ENCODE measurements at regions not wholly inside any gene's neighbourhood (a gene's known extent, or its start where the extent isn't known, plus 50 kb on each side); places are given as distances from the start of the nearest gene placed in this dataset.
A peak's percentile ranks its signal among the peaks of the same experiment; 100 is the strongest.
"Not testable (repeated sequence)": the region's sequence is repeated elsewhere in the genome, so short reads cannot be mapped to it uniquely, and the experiment has no call there.

GRCh38 chr12:28693565-28694219 lies 455.4 kb upstream of the FAR2 start:
- DNase-seq = no peak

DNA sequence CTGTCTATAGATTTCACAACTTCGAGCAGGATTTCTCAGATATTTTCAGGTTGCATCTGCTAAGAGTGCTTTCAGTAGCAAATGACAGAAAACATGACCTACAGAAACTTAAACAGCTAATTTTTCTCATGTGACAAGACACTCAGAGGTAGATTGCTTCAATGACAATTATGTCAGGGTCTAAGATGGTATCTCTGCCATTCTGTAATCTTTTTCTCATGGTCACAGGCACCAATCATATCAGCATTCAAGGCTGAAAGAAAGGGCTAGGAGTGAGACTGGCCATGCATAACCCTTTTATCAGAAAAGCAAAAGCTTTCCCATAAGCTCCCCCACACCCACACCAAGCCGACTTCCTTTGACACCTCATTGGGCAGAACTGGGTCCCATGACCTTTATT lies 450.5 kb upstream of the FAR2 start:
- no peak for DNase-seq

DNA sequence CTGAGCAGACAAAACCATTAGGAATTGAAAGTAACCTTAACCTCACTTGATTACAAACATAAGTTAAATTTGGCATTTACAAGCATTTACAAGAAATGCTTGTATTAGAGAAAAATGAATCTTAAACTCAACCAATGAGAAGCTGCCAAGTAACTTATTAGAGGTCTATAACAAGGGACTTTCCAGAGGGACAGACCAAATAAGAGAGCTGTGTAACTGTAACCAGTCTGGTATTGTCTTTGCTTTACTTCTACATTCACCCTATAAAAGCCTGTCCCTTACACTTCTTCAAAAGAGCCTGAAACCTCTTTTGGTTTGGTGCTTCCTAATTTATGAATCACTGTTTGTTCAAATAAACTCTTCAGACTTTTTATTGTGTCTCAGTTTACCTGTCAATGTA lies 450.0 kb upstream of the FAR2 start:
- DNase-seq = no peak

DNA sequence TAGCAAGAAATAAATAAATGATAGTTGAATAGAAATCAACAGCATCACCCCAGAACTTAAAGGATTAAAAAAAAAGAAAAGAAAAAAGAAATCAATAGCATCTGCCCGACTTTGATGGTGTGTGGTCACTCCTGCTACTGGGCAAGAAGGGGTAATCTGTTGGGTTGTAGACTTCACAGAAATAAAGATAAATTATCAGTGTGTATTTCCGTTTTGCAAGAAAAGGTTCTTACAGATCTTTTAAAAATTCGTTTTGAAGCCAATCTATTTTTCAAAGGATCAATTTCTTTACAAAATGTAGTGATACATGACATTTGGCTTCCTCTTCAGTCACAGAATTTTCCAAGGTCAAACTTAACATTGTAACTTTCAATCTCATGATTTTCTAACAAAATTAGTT lies 448.9 kb upstream of the FAR2 start:
- no peak for DNase-seq

DNA sequence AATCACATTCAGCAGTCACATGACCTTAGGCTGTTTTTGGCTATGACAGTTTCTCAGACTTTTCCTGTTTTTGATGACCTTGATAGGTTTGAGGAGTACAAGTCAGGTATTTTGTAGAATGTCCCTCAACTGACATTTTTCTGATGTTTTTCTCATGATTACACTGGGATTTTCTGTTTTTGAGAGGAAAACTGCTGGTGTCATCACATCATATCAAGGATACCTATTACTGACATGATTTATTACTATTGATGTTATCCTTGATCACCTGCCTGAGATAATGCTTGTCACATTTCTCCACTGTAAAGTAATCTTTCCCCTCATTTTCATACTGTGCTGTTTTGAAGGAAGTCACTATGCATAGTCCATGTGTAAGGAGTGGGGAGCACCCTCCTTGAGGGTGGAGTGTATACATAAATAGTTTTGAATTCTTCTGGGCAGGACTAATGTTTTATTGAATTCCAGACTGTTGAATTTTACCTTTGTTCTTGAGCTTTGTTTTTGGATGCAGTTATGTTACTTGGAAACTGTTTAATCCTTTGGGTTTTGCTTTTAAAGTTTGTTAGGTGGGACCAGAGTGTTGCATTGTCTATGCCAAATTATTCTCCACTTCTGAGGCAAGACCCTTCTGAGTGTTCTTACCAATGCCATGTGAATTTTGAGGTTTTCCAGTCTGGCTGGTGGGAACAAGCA lies 444.5 kb upstream of the FAR2 start:
- peak; percentile 67 for DNase-seq

DNA sequence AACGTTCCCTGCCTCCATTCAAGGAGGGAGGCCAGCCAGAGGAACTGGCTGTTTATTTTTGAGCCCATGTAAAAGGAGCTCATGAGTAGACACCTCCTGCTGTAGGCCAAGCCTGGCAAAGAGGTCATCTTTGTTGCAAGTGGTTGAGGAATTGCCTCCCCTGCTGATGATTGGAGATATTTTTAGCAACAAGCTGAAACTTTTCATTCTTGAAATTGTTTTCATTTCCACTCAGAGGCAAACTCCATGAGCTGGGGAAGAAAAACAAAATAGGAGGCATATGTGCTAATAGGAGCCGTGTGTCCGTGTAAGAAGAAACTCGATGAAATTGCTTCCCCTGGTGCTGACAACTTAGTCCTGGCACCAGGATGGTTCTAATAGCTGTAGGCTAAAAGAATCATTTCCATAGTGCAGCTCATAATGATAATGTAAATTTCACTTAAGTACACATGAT lies 440.1 kb upstream of the FAR2 start:
- DNase-seq = peak; percentile 94

GRCh38 chr12:28709986-28710685 lies 438.9 kb upstream of the FAR2 start:
- no peak for DNase-seq

GRCh38 chr12:28710882-28711281 lies 438.2 kb upstream of the FAR2 start:
- peak; percentile 94 for DNase-seq

- DNase-seq = no peak
These were observed 437.7 kb upstream of the FAR2 start for GRCh38 chr12:28711421-28711820.

- DNase-seq = peak; percentile 42
These were observed 406.3 kb upstream of the FAR2 start for GRCh38 chr12:28742791-28743190.

DNA sequence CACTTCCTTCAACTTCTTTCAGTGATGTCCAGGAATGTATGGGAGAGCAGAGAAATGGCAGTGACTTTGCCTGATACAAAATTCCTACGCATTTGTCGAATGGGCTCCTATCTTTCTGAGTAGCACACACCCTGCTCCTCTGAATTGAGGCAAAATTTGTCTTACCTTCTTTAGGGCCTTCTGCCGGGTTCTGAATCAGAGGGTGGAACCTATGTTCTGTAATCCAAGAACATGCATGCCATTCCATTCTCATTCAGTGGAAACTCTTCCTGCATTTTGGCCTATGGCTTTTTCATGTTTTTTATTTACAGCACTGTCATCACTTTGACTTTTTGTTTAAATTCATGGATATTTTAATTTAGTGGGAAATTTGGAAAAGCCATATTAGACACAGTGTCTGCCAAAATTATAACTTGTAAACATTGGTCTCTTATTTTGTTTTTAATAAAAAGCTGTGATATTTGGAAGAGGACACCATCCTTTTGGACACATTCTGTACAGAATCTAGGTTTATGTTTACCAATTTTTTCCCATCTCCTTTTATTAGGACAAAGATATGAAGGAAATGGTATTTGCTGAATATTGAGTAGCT lies 402.2 kb upstream of the FAR2 start:
- no peak for DNase-seq

DNA sequence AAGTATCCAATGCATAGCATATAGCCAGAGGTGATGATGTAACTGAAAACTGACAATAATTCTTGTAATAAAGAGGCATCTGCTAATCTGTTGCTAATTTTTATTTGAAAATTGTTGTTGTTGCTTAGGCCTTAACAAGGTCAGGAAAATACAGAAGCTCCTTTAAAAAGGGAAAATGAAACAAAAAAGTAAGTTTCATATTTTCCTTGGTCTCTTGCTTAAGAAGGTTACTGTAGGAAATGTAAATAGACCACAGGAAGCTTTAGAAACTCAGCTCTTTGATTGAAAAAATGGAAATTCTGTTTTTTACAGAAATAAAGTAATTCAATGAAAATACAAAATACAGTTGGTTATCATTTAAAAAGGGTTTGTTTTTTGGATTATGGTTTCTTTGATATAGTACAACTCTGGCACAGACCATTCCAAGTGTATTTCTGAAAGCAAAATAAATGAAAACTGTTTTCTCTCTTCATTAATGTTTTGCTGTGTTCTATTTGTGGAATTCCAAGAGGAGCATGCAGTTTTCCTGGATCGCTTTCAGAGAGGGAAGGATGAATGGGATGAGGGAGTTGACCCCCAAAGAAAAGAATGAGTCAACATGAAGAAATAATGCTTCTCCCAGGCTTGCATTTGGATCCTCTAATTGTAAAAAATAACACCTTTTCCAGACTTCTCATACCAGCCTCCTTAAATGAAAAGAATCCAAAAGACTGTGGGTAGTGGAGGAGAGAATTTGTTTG lies 398.0 kb upstream of the FAR2 start:
- no peak for DNase-seq

- DNase-seq = no peak
These were observed 394.1 kb upstream of the FAR2 start for GRCh38 chr12:28755027-28755426.

DNA sequence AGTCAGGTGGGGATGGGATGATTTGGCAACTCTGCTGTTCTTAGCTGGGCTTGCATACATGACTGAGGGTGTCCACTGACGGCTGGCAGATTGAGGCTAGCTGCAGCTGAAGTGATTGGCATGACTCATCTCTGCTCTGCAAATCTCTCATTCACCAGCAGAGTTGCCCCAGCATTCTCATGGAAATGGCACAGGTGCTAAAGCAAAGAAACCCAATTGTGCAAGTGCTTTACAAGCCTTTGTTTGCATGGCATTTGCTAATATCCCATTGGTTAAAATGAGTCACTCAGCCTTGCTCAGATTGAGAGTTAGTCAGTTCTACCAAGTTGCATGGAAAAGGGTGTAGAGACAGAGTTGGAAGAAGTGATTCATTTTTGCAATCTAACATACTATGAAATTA lies 389.7 kb upstream of the FAR2 start:
- DNase-seq = no peak

GRCh38 chr12:28760040-28760903 lies 388.8 kb upstream of the FAR2 start:
- DNase-seq = not testable (repeated sequence)

- not testable (repeated sequence) for DNase-seq
These were observed 387.2 kb upstream of the FAR2 start for GRCh38 chr12:28761897-28762296.

- no peak for DNase-seq
These were observed 382.7 kb upstream of the FAR2 start for GRCh38 chr12:28766398-28766797.

GRCh38 chr12:28767836-28768348 lies 381.2 kb upstream of the FAR2 start:
- peak; percentile 17 for DNase-seq

- DNase-seq = no peak
These were observed 378.8 kb upstream of the FAR2 start for GRCh38 chr12:28770322-28770721.

GRCh38 chr12:28771968-28772367 lies 377.1 kb upstream of the FAR2 start:
- DNase-seq = no peak

- no peak for DNase-seq
These were observed 373.5 kb upstream of the FAR2 start for GRCh38 chr12:28775556-28775955.
